LNCaP clone FGC (cell line): ENCODE measurements at regions not wholly inside any gene's neighbourhood (a gene's known extent, or its start where the extent isn't known, plus 50 kb on each side); places are given as distances from the start of the nearest gene placed in this dataset.
"Not testable (repeated sequence)": the region's sequence is repeated elsewhere in the genome, so short reads cannot be mapped to it uniquely, and the experiment has no call there.

Experiments
- DNase-seq: peaks from one replicate; pipeline ENCODE4 v3.0.0-alpha.2; 2011; ENCODE audit warnings: low read depth
- H3K4me3 ChIP-seq: 2 replicates; pipeline ENCODE4 v1.5.1; 2011; ENCODE audit warnings: mild to moderate bottlenecking, low read depth, low read length, control low read depth
- CTCF ChIP-seq: IDR thresholded peaks from 2 replicates; pipeline ENCODE4 v1.5.1; 2012; ENCODE audit warnings: mild to moderate bottlenecking; ENCODE audit not compliant: control insufficient read depth, insufficient read depth; ENCODE audit errors: extremely low read depth

GRCh38 chr6:79372757-79373156 lies 138.3 kb upstream of the HMGN3 start:
- H3K4me3 ChIP-seq = no peak overlapping the region
- no peak for DNase-seq
- TF ChIP-seq CTCF = 0 out of 2 replicates have a peak, but pooled peaks have one; percentile 15

GRCh38 chr6:79369026-79369425 lies 134.5 kb upstream of the HMGN3 start:
- DNase-seq = no peak
- TF ChIP-seq CTCF = no peak
- H3K4me3 ChIP-seq = no peak overlapping the region

- not testable (repeated sequence) for H3K4me3 ChIP-seq, DNase-seq
Observed at GRCh38 chr6:79363441-79363840, 129.0 kb upstream of the HMGN3 start.

GRCh38 chr6:79361074-79361473 lies 126.6 kb upstream of the HMGN3 start:
- not testable (repeated sequence) for DNase-seq, H3K4me3 ChIP-seq

- H3K4me3 ChIP-seq = no peak overlapping the region
- TF ChIP-seq CTCF = no peak
- no peak for DNase-seq
Observed at GRCh38 chr6:79353226-79353625, 118.7 kb upstream of the HMGN3 start.

GRCh38 chr6:79338493-79338892 lies 104.0 kb upstream of the HMGN3 start:
- no peak for TF ChIP-seq CTCF
- no peak overlapping the region for H3K4me3 ChIP-seq
- DNase-seq = no peak

GRCh38 chr6:79335133-79335674 lies 100.7 kb upstream of the HMGN3 start:
- H3K4me3 ChIP-seq = no peak overlapping the region
- TF ChIP-seq CTCF = no peak
- DNase-seq = no peak

- no peak for TF ChIP-seq CTCF
- no peak overlapping the region for H3K4me3 ChIP-seq
- DNase-seq = no peak
Observed at GRCh38 chr6:79334674-79335073, 100.2 kb upstream of the HMGN3 start.
